Activated CD8-positive, alpha-beta memory T cell treated with anti-CD3 and anti-CD28 coated beads for 24 hours (primary cell): ENCODE measurements at regions not wholly inside any gene's neighbourhood (a gene's known extent, or its start where the extent isn't known, plus 50 kb on each side); places are given as distances from the start of the nearest gene placed in this dataset.
"Not testable (repeated sequence)": the region's sequence is repeated elsewhere in the genome, so short reads cannot be mapped to it uniquely, and the experiment has no call there.

ENCODE experiments used
- DNase-seq: peaks from one replicate; pipeline ENCODE4 v3.0.0-alpha.2; 2020

DNA sequence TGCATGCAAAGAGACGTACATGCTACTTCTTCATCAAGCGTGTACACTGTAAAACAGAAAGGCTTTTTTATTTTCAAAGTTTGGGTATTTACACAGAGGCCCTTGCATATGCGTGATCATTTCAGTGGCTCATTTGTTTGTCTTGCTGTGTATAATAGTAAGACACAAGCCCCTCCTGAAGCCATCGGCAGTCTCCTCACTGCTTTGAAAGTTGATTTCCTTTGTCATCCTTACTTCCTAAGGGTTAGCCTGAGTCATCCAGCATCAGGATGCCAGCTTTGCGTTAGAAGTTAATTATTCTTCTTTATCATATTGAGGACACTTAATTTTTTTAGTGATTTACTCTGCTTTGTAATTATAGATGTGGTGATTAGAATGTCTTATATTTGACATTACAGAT is 72.5 kb upstream of the CTBP2 start:
- DNase-seq, result no peak

GRCh38 chr10:125231813-125232475 is 71.6 kb upstream of the CTBP2 start:
- no peak for DNase-seq

- no peak for DNase-seq
Measured at GRCh38 chr10:125231116-125231812, 70.9 kb upstream of the CTBP2 start.

- DNase-seq, result no peak
Measured at GRCh38 chr10:125230251-125230650, 69.9 kb upstream of the CTBP2 start.

- DNase-seq, result not testable (repeated sequence)
Measured at GRCh38 chr10:125228245-125228940, 68.0 kb upstream of the CTBP2 start.

DNA sequence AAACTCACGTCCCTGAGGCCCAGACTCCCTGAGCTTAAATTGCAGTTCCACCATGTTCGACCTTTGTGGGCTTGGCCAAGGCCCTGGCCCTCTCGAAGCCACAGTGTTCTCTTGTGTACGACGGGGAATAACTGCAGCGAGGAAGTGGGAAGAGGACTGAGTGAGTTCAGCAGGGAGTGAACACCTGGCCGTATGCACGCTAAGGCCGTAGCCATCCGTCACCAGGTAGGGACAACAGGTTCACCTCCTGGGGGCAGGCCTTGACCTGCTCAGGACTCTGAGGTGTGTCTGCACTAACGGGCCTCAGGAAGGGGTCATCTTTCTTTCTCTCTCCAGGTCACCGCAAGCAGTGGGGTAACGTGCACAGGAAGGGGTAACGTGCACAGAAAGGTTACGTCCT is 67.2 kb upstream of the CTBP2 start:
- DNase-seq, result no peak

DNA sequence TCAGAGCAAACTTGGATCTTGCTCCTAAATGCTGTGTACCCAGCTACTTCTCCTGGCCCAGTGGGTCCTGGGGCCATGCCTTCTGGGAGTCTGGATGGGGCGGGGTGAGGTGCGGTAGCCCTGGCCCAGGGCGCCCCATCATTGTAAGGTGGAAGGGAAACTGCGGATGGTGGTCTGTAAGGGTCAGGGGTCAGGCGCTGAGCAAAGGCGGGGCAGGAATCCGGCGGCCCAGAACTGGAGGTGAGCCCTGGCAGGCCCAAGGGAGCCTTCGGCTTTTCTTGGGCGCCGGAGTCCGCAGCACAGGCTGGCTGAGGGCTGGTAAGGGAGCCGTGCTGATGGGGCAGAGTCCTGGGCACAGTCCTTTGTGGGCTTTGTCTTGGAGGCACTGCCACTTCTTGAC is 66.5 kb upstream of the CTBP2 start:
- DNase-seq, result no peak

- no peak for DNase-seq
Measured at GRCh38 chr10:125226005-125226404, 65.6 kb upstream of the CTBP2 start.

DNA sequence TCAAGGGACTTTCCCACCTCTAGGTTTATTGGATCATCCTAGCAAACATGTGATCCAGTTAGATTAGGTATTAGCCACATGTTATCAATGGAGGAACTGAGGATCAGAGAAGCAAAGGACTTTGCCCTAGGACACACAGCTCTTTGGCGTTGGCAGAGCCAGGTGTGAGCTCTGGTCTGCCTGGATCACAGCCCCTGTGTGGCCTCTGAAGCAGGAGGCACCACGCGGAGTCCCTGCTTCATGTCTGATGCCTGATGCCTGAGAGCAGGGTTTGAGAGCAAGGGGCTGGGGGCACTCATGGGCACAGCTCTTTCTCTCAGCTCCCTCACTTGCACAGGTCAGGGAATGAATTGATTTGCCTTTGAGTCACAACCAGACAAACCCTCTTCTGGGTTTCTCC is 64.7 kb upstream of the CTBP2 start:
- DNase-seq, result no peak

DNA sequence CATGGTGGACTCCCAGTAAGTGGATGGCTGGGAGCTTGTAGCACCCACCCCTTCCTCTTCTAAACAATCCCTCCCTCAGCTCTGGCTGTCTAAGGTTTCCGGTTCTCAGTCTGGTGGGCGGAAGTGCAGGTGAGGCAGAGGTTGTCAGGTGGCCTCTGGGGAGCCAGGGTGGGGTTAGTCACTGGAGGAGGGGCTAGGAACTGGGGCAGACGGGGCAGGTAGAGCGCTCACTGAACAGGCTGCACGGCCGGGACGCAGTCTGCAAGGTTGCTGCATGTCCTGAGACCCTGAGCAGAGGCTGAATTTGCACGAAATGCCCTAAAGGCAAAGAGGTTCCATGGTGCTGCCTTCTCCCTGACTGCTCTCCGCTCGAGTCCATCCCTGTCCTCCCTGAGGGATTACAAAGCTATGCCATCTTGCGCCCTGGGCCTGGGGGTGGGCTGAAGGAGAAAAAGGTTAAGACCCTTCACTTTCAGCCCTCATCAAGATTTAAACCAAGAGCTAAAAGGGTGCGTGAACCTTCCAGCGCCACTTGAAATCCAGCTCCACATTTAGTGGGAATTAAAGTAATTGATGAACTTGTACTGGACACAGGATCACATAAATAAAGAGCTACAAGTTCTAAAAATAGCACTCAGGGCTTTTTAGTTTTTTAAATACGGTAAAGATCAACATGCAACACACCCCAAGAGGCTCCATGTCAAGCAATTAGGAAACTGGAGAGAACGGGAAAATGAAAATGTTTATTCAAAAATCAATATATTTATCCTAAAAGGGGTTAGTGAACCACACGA is 62.3 kb upstream of the CTBP2 start:
- DNase-seq, result no peak

DNA sequence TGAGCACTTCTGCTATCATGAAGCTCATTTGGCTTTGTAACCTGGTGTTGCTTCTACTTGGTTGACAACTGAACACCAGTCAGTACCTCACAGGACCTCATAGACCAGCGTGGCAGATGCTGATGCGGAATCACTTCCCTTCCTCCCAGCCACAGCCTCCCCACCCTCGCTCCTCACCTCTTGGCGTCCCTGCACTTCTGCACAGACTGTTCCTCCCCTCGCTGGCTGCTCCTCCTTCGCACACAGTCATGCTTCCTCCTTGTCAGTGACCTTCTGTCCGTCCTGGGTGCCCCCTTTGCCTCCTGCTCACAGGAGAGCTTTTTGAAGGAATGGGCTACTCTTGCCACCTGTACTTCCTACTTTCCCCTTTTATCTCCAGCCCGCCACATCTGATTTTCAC is 61.4 kb upstream of the CTBP2 start:
- DNase-seq, result no peak

DNA sequence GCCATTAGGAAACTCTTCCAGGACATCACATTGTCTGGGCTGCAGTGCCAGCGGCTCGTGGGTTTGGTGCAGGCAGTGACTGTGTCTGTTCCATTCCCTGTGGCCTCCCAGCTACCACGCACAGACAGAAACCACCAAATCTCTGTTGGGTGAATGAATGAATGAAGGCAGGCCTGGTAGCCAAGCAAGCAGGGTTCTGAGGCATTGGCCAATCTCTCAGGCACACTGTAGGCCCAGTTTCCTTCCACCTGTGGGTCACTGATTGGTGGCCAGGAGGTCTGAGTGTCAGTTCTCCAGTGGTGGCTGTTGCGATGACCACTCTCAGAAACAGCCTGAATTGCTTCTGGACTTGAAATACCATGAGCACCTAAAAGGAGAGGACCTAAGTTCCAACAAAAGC is 59.4 kb upstream of the CTBP2 start:
- DNase-seq, result no peak

- DNase-seq, result no peak
Measured at GRCh38 chr10:125218967-125219366, 58.6 kb upstream of the CTBP2 start.

DNA sequence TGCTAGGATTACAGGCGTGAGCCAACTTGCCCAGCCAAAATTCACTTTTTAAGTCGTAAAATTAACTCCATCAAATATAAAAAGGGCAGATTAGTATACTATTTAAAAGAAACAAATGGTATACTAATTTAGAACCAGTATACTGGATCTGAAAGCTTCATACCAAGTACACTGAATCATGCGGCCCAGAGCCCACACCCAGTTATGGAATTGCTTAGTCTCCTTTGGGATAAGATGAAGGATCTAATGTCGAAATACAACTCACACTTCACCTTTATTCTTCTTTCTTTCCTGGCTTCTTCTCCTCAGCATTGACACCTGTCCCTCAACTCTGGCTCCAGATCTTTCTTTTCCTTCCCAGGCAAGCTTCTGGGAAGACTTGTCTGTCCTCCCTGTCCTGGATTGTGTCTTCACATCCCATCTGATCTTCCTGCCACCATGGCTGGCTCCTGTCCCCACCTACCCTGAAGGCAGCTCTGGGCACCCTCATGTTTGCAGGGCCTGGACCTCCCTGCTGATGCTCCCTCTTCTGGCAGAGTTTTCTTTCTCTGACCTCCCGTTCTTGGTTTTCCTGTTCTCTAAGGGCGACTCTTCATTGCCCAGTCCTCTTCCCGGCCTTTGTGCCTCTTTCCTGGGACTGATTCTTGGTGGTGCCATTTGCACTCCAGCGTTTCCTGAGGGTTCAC is 57.8 kb upstream of the CTBP2 start:
- no peak for DNase-seq

GRCh38 chr10:125216861-125217260 is 56.5 kb upstream of the CTBP2 start:
- DNase-seq, result no peak

DNA sequence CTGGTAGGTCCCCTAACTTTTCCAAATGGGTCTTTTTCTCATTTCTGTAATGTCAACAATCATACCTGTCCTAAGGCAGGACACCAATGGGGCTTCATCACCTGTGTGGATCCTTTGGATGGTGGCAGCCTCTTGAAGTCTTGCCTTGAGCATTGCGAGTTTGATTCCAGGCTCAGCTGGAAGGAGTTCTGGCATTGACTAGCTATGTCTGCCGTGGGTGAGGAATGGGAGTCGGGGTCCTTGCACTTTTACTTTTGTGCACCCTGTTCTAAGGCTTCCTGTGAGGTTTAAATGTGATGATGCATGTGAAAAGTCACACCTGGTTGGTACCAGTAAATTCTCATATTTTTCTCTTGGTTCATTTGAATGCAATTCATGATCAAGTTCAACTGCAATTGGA is 55.9 kb upstream of the CTBP2 start:
- no peak for DNase-seq

- no peak for DNase-seq
Measured at GRCh38 chr10:125214283-125214570, 53.9 kb upstream of the CTBP2 start.

DNA sequence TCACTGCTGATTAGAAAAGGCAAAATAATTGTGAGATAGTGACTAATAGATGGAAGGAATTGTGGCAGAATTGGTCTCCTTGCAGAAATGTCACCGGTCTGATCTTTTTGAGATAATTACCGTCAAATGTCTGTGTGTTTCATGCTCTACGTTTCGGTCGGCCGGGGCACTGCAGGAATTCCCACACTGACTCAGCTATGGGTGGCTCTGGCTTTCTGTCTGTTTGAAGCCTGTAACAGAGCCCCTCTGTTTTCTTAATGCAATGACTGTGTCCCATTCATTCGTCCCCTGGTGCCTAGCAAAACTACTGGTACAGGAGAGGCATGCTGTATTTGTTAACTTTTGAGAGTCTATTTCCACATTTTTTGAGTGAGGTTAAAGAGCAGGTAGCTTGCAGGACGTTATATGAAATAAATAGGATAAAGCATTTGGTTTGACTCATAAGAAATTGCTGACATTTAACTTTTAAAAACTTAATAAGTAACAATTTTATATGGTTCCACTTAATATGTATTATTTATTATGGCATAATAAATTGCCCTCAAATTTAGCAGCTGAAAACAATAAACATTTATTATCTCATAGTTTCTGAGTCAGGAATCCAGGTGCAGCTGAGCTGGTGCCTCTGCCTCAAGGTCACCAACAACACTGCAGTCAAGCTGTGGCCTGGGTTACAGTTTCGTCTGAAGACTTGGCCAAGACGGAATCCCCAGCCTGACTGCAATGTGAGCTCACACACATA is 53.3 kb upstream of the CTBP2 start:
- no peak for DNase-seq

GRCh38 chr10:125212150-125212809 is 51.9 kb upstream of the CTBP2 start:
- DNase-seq, result no peak
